Ovary (tissue), 7 donors: ENCODE measurements at regions not wholly inside any gene's neighbourhood (a gene's known extent, or its start where the extent isn't known, plus 50 kb on each side); places are given as distances from the start of the nearest gene placed in this dataset.

Experiments used
- DNase-seq, 5 donors: peaks; one replicate each; pipeline ENCODE4 v3.0.0-alpha.2; 2019 to 2020
- H3K27ac ChIP-seq, 2 donors: fragments of 200-600 bp; one replicate each; pipeline versions ENCODE4 v1.5.1 to v1.8.0; 2019 to 2022
- H3K27me3 ChIP-seq: fragments of 200-600 bp; one replicate; pipeline ENCODE4 v1.8.0; 2022
- H3K36me3 ChIP-seq: fragments of 200-600 bp; sonication (generic); one replicate; pipeline ENCODE4 v1.5.1; 2019
- H3K4me1 ChIP-seq: one replicate; pipeline ENCODE4 v1.8.1; 2013; ENCODE audit warnings: mild to moderate bottlenecking, moderate library complexity; ENCODE audit not compliant: insufficient read depth
- H3K4me3 ChIP-seq: fragments of 200-600 bp; sonication (generic); one replicate; pipeline ENCODE4 v1.5.1; 2017
- H3K9me3 ChIP-seq, 2 donors: fragments of 200-600 bp in 1 of 2; sonication (generic) in 1 of 2; one replicate each; pipeline versions ENCODE4 v1.5.1 to v1.8.1; 2013 to 2019; ENCODE audit warnings: mild to moderate bottlenecking in 1 of 2, moderate library complexity in 1 of 2
- EP300 ChIP-seq: sonication (generic); formaldehyde crosslinking; IDR thresholded peaks from one replicate; pipeline ENCODE4 v1.6.1; 2017; ENCODE audit warnings: antibody characterized with exemption
- POLR2A ChIP-seq: fragments of 450-650 bp; IDR thresholded peaks from one replicate; pipeline ENCODE4 v1.6.1; 2017; ENCODE audit warnings: antibody characterized with exemption, mild to moderate bottlenecking, moderate library complexity
- WGBS, 3 donors: extraction: QIAGEN DNeasy Blood & Tissue Kit in 1 of 3; methylation state at CpG; one replicate each; pipeline versions ENCODE4 v1.1.5 to v1.1.7; 2013 to 2017; 5-methylcytosine and 5-hydroxymethylcytosine counted together
- intact Hi-C, 4 donors: fragments of 100-400 bp; cut with DNase I; formaldehyde crosslinking; loops; one replicate each; pipeline versions ENCODE4 v1.11.0 to v1.15.1; 2022 to 2023
- TF ChIP-seq, protein P1 (sequence below), 3 donors: fragments of 450-650 bp in 2 of 3; fragments of 200-600 bp in 1 of 3; IDR thresholded peaks; one replicate each; pipeline versions ENCODE4 v1.5.1 to v1.8.0; 2016 to 2022; ENCODE audit warnings: antibody characterized with exemption in 3 of 3, mild to moderate bottlenecking in 1 of 3
- donor health status: DM: no; HTN: no; CAD: no; lungs with moderate emphysema.
- donor health status: DM: no; HTN: no; CAD: no.
- donor health status: Bipolar disorder and iron deficiency.
- donor health status: DM: no; HTN: no; CAD: no.
- donor health status: DM: yes; HTN: yes; CAD: no.

DNA sequence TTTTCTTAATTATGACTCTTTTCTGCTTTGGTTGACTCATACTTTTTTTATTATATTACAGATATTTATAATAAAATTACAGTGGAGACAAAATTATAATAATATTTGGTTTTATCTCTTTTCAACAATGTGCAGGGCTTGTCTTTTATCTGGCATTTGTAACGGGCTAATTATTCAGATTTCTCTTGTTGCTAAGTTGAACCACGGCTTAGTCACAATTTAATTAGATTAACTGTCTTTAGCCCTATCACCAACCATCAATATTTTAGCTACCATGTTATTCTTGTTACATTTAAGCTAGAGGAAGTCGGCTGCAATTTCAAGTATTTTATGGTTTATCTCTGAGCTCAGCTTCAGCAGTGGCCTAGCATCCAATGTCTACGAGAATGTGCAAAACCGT is 798.9 kb upstream of the CA10 start:
- no peak overlapping the region for H3K4me3 ChIP-seq
- TF ChIP-seq POLR2A (no peak), EP300 (no peak)
- TF ChIP-seq, protein P1, sequence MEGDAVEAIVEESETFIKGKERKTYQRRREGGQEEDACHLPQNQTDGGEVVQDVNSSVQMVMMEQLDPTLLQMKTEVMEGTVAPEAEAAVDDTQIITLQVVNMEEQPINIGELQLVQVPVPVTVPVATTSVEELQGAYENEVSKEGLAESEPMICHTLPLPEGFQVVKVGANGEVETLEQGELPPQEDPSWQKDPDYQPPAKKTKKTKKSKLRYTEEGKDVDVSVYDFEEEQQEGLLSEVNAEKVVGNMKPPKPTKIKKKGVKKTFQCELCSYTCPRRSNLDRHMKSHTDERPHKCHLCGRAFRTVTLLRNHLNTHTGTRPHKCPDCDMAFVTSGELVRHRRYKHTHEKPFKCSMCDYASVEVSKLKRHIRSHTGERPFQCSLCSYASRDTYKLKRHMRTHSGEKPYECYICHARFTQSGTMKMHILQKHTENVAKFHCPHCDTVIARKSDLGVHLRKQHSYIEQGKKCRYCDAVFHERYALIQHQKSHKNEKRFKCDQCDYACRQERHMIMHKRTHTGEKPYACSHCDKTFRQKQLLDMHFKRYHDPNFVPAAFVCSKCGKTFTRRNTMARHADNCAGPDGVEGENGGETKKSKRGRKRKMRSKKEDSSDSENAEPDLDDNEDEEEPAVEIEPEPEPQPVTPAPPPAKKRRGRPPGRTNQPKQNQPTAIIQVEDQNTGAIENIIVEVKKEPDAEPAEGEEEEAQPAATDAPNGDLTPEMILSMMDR (IDR thresholded peaks at IDR 0.05) = no peak
- no peak overlapping the region for H3K27ac ChIP-seq
- intact Hi-C loops = no loop called here
- no peaks in the 10 kb centered on the region for H3K36me3 ChIP-seq
- H3K9me3 ChIP-seq = no peaks in the 10 kb centered on the region
- no peaks in the 10 kb centered on the region for H3K4me1 ChIP-seq
- 56 to 73% (median 63%) methylated on average over 5 of the region's 5 CpGs for WGBS, 3 donors
- DNase-seq = no peak
- no peaks in the 10 kb centered on the region for H3K27me3 ChIP-seq

DNA sequence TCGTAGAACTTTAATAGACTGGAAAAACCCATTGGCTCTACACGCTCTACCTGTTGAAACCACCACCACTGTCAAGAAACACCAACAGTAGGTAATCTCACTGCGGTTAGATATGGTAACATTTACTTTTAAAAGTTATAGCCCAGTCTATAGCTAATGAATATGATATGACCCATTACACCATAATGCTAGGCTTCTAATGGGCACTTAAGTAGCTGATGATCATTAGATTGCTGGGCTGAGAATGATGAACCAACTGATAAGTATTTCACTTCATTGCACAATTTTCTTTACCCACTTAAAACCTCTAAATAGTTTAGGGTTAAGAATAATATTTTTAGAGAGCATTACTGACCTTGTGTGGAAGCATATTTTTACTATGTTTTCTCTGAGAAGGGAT is 788.9 kb upstream of the CA10 start:
- no peak for DNase-seq
- TF ChIP-seq, protein P1 (IDR thresholded peaks at IDR 0.05) = no peak
- TF ChIP-seq POLR2A = no peak
- no peak for TF ChIP-seq EP300
- H3K9me3 ChIP-seq = no peaks in the 10 kb centered on the region
- no peak overlapping the region for H3K27ac ChIP-seq
- no peaks in the 10 kb centered on the region for H3K36me3 ChIP-seq
- H3K27me3 ChIP-seq = no peaks in the 10 kb centered on the region
- WGBS, 3 donors = 60 to 66% (median 63%) methylated on average over 3 of the region's 3 CpGs
- intact Hi-C loops = no loop called here
- H3K4me3 ChIP-seq = no peak overlapping the region
- no peaks in the 10 kb centered on the region for H3K4me1 ChIP-seq

DNA sequence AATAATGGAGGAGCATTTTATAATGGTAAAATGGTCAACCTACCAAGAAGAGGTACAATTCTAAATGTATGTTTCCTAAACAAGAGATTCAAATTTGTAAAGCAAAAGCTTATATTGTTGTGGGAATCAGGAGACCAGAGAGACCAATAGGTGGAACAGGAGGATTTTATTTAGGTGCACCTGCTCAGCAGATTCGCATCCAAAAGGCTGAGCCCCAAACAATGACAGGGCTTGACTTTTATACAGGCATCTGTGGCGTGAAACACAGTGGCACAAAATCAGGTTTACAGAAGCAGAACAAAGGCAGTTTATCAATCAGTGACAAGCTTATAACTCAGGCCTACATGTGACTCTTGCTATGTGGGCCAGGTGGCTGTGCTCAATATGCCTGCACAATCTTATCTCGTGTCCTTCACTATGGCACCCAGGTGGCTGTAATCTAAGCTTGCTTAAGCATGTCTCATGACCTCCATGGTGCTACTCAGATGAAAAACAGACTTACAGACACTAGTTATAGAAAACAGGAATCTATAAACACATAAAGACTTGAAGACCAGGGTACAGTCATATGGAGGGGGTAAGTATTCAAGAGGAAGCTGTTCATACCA is 780.2 kb upstream of the CA10 start:
- TF ChIP-seq, protein P1 (IDR thresholded peaks at IDR 0.05) = no peak
- TF ChIP-seq POLR2A (no peak), EP300 (no peak)
- DNase-seq = no peak
- no peaks in the 10 kb centered on the region for H3K27me3 ChIP-seq
- H3K4me1 ChIP-seq = no peaks in the 10 kb centered on the region
- intact Hi-C loops = no loop called here
- no peak overlapping the region for H3K27ac ChIP-seq
- WGBS, 3 donors = 79 to 87% (median 85%) methylated on average over 3 of the region's 3 CpGs
- H3K9me3 ChIP-seq = no peaks in the 10 kb centered on the region
- no peaks in the 10 kb centered on the region for H3K36me3 ChIP-seq
- H3K4me3 ChIP-seq = no peak overlapping the region

DNA sequence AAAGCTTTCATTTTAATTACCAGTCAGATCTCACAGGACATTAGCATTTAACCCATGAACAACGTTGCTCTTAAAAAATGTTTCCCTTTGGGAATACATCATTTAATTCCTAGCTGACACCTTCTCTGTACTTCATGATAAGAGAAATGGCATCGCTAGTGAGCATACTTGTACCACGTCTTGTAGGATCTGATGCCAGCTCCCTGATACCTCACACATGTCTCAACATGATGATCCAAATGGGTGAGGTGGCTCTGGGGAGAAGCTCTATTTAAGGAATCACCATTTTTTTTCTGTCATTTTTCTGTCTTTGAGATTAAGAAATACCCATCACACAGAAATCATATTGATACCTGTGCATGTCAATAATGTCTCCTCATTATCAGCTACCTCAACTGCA is 772.1 kb upstream of the CA10 start:
- Histone ChIP-seq H3K9me3 (no peaks in the 10 kb centered on the region), H3K27ac (no peak overlapping the region), H3K36me3 (no peaks in the 10 kb centered on the region), H3K27me3 (no peaks in the 10 kb centered on the region), H3K4me3 (no peak overlapping the region), H3K4me1 (no peaks in the 10 kb centered on the region)
- TF ChIP-seq, protein P1 (IDR thresholded peaks at IDR 0.05) = no peak
- no peak for TF ChIP-seq POLR2A
- no peak for TF ChIP-seq EP300
- WGBS, 3 donors = 66 to 86% (median 66%) methylated on average over 3 of the region's 3 CpGs
- DNase-seq = no peak
- intact Hi-C loops = no loop called here
